ENCODE measurements at regions not wholly inside any gene's neighbourhood (a gene's known extent, or its start where the extent isn't known, plus 50 kb on each side); places are given as distances from the start of the nearest gene placed in this dataset.

GRCh38 chr1:4590756-4591155, 63.7 kb upstream of the AJAP1 start:
- TF ChIP-seq, protein P1, sequence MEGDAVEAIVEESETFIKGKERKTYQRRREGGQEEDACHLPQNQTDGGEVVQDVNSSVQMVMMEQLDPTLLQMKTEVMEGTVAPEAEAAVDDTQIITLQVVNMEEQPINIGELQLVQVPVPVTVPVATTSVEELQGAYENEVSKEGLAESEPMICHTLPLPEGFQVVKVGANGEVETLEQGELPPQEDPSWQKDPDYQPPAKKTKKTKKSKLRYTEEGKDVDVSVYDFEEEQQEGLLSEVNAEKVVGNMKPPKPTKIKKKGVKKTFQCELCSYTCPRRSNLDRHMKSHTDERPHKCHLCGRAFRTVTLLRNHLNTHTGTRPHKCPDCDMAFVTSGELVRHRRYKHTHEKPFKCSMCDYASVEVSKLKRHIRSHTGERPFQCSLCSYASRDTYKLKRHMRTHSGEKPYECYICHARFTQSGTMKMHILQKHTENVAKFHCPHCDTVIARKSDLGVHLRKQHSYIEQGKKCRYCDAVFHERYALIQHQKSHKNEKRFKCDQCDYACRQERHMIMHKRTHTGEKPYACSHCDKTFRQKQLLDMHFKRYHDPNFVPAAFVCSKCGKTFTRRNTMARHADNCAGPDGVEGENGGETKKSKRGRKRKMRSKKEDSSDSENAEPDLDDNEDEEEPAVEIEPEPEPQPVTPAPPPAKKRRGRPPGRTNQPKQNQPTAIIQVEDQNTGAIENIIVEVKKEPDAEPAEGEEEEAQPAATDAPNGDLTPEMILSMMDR (IDR thresholded peaks at IDR 0.05), result no peak
- TF ChIP-seq POLR2A (IDR thresholded peaks at IDR 0.05), result no peak

Measured in right lobe of liver (tissue), 4 donors.